GM21360 (cell line): ENCODE measurements at regions not wholly inside any gene's neighbourhood (a gene's known extent, or its start where the extent isn't known, plus 50 kb on each side); places are given as distances from the start of the nearest gene placed in this dataset.
"Not testable (repeated sequence)": the region's sequence is repeated elsewhere in the genome, so short reads cannot be mapped to it uniquely, and the experiment has no call there.

Experiments
- ATAC-seq: cut with Tn5 transposase; IDR thresholded peaks from one replicate; pipeline ENCODE4 v1.9.1; 2021; ENCODE audit warnings: mild to moderate bottlenecking, moderate library complexity; ENCODE audit not compliant: unreplicated experiment

GRCh38 chr5:120306303-120306702 lies 157.8 kb upstream of the PRR16 start:
- no peak for ATAC-seq

- ATAC-seq = no peak
Observed at GRCh38 chr5:120314191-120314590, 149.9 kb upstream of the PRR16 start.

- no peak for ATAC-seq
Observed at GRCh38 chr5:120320626-120321025, 143.5 kb upstream of the PRR16 start.

GRCh38 chr5:120326651-120327050 lies 137.4 kb upstream of the PRR16 start:
- ATAC-seq = no peak

- ATAC-seq = no peak
Observed at GRCh38 chr5:120327180-120327579, 136.9 kb upstream of the PRR16 start.

GRCh38 chr5:120329095-120329494 lies 135.0 kb upstream of the PRR16 start:
- ATAC-seq = no peak

GRCh38 chr5:120330558-120330957 lies 133.5 kb upstream of the PRR16 start:
- ATAC-seq = no peak

GRCh38 chr5:120344181-120344580 lies 119.9 kb upstream of the PRR16 start:
- no peak for ATAC-seq

- no peak for ATAC-seq
Observed at GRCh38 chr5:120345947-120346346, 118.2 kb upstream of the PRR16 start.

GRCh38 chr5:120351071-120351470 lies 113.0 kb upstream of the PRR16 start:
- ATAC-seq = not testable (repeated sequence)

GRCh38 chr5:120354126-120354525 lies 110.0 kb upstream of the PRR16 start:
- no peak for ATAC-seq

GRCh38 chr5:120358949-120359348 lies 105.2 kb upstream of the PRR16 start:
- no peak for ATAC-seq

- ATAC-seq = no peak
Observed at GRCh38 chr5:120361941-120362340, 102.2 kb upstream of the PRR16 start.

GRCh38 chr5:120362426-120362825 lies 101.7 kb upstream of the PRR16 start:
- ATAC-seq = no peak

- no peak for ATAC-seq
Observed at GRCh38 chr5:120365656-120366446, 98.2 kb upstream of the PRR16 start.

GRCh38 chr5:120367896-120368634 lies 96.0 kb upstream of the PRR16 start:
- ATAC-seq = no peak

GRCh38 chr5:120368923-120369715 lies 95.0 kb upstream of the PRR16 start:
- ATAC-seq = no peak

- ATAC-seq = no peak
Observed at GRCh38 chr5:120372899-120373298, 91.2 kb upstream of the PRR16 start.

GRCh38 chr5:120375248-120375647 lies 88.9 kb upstream of the PRR16 start:
- no peak for ATAC-seq

GRCh38 chr5:120380644-120381043 lies 83.5 kb upstream of the PRR16 start:
- no peak for ATAC-seq

GRCh38 chr5:120382833-120383232 lies 81.3 kb upstream of the PRR16 start:
- ATAC-seq = no peak
